ENCODE measurements at regions not wholly inside any gene's neighbourhood (a gene's known extent, or its start where the extent isn't known, plus 50 kb on each side); places are given as distances from the start of the nearest gene placed in this dataset.

DNA sequence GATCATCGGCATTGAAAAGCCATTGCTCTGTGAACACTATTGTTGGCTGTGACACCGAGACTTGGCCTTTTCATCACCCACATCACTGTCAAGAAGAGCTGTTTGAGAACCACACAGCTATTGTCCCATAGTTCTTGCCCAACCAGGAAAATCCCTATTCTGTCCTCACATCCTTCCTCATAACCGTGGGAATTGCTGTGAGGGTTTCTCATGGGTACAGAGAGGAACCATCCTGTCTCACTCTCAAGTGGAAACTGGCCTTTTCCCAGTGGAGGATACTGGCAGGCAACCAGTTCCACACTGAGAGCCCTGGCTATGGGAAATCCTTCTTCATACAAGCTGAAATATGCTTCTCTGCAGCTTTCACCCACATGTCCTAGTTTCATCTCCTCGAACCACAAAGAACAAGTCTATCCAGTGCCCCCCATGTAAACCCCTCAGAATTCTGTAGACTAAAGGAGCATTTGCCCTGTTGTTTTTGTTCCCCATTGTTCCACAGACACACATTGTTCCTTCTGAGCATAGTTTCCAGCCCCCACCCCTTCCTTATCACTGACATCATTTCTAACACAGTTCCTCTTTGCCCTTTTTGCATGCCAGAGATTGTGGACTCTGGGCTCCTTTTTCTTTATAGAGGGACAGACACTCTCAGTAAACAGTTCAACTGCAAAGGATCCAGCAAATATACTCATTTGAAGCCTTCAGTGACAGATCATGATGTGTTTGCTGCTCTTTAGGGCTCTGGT, 57.8 kb upstream of the C5orf46 start:
- peak; percentile 75 for DNase-seq

GRCh38 chr5:147963436-147963835, 57.1 kb upstream of the C5orf46 start:
- DNase-seq, result peak; percentile 31

DNA sequence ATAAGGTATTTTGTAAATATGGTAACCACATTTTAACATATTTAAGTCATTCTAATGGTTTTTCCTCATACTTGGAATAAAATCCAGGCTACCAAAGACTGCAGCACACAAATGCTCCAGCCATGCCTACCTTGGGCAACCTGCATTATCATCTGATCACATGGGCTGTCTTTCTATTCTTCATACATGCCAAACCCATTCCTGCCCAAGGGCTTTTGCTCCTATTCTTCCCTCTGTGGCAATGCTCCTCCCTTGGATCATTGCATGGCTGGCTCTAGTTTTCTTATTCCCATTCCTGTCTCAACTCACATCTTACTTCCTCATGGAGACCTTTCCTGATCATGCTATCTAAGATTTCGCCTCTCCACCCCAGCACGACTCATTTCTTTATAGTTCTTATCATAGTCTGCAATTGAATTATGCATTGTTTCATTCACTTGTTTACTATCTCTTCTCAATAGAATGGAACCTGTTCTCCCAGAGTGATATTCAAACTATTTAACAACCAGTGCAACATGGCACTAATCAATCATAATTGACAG, 54.9 kb upstream of the C5orf46 start:
- no peak for DNase-seq

DNA sequence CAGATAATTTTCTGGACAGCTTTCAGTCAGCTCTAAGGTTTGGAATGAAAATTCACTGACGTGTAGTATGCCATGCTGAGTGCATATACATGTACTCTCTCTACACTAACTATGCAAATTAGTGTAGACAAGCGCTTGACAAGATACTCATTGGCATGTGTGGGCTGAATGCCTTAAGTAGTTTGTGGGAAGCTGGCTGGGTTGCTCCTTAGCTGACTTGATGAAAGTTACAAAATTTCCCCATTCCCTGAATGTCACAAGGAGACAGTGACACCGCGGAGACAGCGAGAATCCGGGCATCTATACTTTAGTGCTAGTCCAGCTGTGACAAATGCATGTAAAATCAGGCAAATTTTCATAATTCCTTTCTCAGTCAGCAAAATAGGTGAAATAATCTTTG, 51.6 kb upstream of the C5orf46 start:
- DNase-seq, result no peak

- no peak for DNase-seq
These were observed 50.5 kb upstream of the C5orf46 start for GRCh38 chr5:147956842-147957223.

DNA sequence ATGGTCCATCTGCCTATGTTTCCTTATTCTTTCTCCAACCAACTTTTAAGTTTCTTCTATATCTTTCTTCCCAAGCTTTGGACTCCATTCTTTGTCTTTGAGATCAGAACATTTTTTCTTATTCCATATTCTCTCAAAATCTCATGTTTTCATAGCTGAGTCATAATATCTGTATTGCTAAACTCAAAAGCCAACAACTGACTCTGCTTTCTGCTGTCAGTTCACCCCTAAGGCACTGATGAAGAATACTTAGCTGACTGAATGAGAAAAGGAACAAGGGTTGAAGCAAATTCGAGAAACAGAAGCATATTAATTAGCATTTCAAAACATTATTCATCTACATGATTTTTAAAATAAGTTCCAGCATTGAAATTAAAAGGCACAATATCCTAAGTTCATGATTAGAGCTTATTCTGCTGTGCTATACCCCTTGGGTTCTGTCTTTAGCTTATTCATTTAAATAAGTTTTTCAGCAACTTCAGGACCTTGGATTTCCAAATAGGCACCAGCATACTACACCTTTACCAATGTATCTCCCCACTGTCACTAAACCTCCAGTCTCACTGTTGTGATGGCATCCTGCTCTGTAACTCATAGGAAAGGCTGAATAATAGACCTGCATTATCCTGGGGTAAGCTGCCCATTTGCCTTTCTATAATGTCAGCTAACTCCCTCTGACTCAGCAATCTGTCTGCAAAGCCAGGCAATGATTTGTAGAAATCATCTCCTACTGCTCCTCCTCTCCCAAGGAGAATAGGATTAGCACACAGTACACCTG, 49.9 kb upstream of the C5orf46 start:
- DNase-seq, result no peak

All from dermis blood vessel endothelial cell (primary cell).